Skin of body (tissue), 1 donor: ENCODE measurements at regions not wholly inside any gene's neighbourhood (a gene's known extent, or its start where the extent isn't known, plus 50 kb on each side); places are given as distances from the start of the nearest gene placed in this dataset.

Experiments
- DNase-seq: peaks from one replicate; lab custom pipeline; 2025; lab: John Stamatoyannopoulos, UW

GRCh38 chr12:105843561-105843960 is 295.2 kb downstream of the NUAK1 start:
- DNase-seq = no peak

DNA sequence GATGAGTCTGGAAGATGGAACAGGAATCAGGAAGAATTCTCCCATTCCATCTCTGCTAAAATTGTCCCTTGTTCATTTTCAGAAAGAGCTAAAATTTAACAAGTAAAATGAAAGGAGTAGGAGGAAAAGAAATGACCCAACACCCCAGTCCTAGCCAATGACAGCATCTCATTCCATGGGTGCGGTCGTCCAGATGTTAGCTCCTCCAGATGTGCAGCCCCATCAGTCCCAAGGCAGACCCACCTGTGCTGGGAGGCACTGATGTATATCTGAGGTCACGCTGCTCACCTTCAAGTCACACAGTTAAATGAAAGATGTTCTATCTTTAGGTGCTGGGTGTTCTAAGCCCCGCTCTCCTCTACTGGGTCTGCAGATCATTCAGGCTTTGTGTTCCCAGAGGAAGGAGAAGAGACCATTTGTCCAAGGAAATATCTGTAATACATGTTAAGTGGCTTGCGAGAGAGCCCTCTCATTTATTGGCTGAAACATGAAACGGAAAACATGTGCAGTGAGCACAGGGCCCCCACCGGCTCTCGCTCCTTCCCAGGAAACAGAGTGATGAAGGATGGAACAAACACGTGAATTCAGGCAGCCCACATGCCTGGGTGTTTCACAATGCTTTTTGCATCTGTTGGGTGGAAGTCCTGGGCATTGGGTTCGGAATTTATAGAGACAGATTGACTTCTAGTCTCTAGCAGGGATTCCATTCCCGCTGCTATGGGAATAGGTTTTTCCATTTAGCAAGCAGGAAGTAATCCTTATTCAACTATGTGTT is 294.6 kb downstream of the NUAK1 start:
- DNase-seq = peak; percentile 32

DNA sequence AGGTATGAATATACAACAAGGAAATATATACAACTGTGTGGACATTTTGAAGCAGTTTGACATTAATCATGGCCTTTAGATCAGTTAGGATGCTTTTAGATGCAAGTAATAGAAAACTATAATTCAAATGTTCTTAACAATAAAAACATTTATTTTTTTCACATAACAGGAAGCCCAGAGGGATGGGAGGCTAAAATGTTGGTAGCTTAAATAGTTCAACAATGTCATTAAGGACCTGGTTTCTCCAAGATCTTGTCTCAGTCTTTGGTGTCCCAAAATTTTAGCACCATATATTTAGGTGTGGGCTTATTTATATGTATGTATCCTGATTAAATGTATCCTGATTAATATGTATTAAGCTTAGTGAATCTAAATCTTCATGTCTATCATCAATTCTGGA is 292.4 kb downstream of the NUAK1 start:
- DNase-seq = no peak

GRCh38 chr12:105847068-105847467 is 291.7 kb downstream of the NUAK1 start:
- no peak for DNase-seq

DNA sequence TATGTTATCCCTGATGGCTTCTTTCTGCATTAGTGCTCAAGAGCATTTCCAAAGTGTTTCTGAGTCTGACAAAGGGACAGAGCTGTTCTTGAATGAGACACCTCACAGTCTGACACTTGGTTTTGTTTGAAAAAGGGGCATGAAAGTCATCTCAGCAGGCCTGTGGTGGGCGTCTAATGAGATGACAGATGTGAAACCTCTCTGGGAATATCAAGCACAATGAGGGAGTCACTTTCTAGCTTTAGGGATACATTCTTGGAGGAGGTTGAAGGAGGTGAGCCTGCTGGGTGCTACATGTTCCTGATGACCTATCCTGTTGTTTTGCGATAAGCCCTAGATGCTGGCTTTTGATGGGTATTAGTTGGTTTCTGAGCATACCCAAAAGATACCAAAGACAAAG is 290.5 kb downstream of the NUAK1 start:
- DNase-seq = no peak

GRCh38 chr12:105850103-105850968 is 288.4 kb downstream of the NUAK1 start:
- DNase-seq = no peak

DNA sequence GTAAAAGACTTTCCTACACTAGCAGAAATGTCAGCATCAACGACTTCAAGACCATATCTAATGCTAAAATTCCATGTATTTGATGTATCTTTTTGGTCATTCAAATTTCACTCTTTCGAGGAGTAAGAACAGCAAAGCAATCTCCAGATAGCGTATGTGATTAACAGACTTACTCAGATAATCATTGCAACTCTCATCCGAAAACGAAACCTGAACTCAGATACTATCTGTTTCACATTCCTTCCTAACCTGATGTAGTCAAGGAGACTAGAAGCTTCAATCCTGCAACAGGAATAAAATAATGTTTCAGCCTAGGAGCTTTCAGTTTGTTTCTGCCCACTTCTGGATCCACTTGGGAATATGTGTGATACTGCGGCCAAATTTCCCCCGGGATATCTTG is 286.3 kb downstream of the NUAK1 start:
- DNase-seq = no peak

DNA sequence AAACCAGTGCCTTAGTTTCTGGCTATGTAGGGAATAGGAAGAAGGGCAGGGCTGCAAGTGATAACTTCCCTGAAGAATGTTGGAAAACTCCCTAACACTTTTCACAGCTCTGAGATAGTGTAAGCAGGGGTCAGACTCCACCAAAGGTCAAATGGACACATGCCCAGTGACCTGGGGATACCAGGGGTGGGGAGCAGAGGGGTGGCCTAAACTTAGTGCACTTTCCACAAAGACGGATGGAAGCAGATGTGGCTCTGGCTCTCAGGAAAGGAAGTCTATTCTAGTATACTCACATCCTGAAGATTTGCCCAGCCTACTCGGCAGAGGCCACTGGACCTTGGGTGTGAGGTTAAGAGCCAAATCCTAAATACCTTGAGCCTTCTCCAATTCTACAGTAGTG is 285.8 kb downstream of the NUAK1 start:
- peak; percentile 25 for DNase-seq

GRCh38 chr12:105854071-105854470 is 284.7 kb downstream of the NUAK1 start:
- DNase-seq = no peak

DNA sequence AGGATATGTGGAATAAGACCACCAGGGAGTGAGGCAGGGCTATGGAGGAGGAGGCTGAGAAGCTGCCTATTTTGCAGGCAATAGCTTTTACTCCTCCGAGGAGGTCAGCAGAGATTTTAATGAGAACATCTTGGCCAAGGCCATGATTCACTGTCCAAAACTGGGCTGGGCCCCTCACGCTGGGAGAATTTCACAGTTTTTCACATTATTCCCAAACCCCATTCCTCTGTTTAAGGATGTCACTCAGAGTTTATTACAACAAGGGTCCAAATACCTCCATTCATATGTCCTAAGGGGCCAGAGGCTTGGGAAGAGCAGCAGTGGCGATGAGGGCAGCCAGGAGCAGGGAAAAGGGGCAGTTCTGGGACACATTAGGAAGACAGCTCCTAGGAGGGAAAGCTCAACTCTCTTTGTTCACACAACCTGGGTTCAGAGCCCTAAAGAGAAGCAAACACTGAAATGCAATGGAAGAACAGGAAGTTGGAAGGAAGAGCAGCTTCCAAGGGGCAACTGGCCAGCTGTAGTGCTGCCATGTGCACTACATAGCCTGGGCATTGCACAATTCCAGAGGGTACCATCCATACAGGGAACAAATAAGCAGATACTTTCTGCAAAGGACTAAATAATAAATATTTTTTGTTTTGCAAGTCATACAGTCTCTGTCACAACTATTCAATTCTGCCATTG is 283.2 kb downstream of the NUAK1 start:
- no peak for DNase-seq

- no peak for DNase-seq
Observed at GRCh38 chr12:105856048-105856405, 282.7 kb downstream of the NUAK1 start.

- DNase-seq = no peak
Observed at GRCh38 chr12:105858981-105859710, 279.6 kb downstream of the NUAK1 start.

DNA sequence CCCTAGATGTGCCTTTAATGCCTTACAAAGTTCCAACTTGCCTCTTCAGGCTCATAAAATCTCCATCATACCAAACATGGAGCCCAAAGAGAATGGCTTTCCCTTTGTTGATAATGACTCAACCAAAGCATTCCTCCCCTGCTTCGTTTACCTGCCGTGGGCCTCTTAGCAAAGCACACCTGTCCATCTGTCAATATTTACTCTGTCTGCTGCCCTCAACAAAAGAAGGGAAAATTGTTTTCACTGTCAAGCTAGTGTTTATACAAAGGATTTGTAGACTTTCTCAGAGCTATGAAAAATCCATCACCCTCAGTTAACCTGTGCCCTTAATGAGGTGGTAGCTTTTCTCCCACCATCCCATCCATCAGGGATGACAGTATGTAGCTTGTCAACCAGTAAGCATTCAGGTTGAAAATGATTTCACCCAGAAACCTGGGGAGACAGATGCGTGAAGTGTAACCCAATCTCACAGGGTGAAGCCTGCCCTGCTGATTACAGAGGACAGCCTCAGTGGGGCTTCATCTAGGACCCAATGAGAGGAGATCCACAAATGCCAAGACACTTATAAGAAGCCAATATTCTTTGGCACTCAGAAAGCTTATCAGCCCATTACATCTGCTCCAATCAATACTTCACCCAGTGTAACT is 278.1 kb downstream of the NUAK1 start:
- no peak for DNase-seq

DNA sequence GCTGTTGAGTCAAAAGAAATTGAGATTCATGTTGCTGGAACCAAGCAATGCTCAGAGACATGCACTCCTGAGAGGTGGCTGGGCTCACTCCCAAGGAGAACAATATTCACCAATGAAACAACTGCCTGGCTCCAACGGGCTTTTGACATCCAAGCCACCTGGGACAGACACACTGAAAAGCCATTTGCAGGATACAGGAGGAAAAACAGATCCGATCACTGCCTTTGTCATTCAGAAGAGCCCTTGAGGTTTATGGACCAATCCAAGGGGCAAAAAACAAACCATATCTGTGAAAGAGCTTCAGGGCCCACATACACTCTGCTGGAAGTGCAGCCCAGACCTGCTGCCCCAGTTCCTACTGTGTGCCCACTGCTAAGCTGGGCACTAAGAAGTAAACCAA is 277.5 kb downstream of the NUAK1 start:
- DNase-seq = no peak

DNA sequence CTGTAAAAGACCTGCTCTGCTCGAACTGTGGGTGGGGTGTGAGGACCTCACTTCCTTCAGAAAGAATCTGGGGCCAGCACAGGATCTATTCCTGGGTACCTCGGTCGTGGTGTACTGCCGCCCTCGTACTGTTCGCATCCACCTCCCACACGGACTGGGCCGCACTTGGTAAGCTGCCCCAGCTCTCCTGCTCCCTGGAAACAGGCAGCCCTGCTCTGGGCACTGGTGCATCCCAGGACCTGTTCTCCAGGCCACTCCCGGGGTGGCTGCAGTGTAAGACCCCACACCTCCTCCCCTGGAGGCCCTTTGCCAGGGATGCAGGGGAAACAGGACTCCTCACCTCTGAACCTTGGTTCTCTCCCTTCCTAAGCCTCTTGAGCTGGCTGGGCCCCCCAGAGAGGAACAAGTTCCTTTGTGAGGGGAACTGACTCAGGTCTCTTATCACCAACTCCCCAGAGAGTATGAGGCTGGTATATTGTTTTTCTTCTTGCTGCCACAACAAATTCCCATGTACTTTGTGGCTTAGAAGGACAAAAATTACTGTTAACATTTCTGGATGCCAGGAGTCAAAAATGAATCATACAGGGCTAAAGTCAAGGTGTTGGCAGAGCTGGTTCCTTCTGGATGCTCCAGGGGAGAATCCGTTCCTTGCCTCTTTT is 276.5 kb downstream of the NUAK1 start:
- no peak for DNase-seq

DNA sequence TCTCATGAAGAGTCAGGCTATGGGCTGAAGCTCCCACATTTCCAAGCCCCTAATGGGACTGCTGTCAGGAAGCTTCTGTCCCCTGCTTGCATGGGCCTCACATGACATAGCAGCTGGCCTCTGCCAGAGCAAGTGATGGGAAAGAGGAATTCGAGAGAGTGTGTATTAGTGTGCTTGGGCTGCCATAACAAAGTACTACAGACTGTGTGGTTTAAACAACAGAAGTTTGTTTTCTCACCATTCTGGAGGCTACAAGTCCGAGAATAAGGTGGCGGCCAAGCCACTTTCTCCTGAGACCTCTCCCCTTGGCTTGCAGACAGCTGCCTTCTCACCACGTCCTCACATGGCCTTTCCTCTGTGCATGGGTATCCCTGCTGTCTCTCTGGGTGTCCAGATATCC is 274.4 kb downstream of the NUAK1 start:
- DNase-seq = no peak

DNA sequence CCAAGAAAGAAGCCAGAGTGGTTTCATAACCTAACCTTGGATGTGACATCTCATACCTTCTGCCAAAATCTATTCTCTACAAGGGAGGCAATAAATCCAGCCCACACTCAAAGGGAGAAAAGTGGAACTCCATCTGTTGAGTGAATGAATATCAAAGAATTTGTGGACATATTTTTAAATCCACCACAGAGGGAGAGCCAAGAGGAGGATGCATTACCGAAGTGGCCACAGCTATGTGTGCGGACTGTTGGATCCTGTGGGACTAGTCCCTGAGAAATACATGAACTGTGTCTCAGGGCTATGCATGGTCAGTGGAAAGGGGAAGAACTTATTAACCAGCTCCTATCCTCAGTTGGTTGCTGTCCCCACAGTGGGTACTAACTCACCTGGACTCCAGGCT is 273.9 kb downstream of the NUAK1 start:
- no peak for DNase-seq

DNA sequence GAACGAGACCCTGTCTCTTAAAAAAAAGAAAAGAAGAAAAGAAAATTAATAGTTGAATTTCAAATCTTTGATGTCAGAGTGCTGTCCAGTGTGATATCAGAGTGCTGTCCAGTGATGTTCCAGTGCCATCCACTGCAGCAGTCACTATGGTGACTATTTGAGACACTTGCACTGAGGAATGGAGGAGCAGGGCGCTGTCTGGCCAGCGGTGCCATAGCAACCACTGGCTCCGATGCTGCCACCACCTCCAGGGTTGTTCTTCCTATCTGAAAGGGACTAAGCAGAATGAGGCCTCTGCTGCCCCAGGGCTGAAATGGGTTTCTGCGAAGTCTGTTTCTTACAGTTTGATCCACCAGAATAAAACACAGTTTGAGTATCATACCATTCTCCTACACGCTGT is 272.9 kb downstream of the NUAK1 start:
- no peak for DNase-seq

- DNase-seq = no peak
Observed at GRCh38 chr12:105874121-105874520, 264.6 kb downstream of the NUAK1 start.

DNA sequence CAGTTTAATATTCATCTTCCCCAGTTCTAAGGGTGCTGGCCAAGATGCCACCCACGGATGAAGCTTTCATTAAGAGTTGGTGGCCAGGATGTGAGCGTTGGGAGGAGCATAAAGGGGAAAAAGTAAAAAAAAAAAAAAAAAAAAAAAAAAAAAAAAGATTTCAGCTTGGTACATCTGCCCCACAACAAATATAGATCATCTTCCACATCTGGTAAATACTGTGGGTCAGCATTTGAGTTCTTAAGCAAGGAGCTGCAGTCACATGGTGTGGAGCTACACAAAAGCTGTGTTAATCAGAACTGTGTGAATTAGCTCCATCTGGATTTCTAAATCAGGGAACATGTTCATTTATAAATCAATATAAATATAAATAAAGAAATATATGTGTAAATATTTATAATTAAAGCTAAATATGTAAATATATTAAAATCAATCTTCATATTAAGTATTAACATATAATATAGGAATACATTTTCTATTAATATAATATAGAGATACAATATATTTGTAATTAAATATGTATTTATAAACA is 262.3 kb downstream of the NUAK1 start:
- DNase-seq = no peak
